Smooth muscle cell (in vitro differentiated cells): ENCODE measurements at regions not wholly inside any gene's neighbourhood (a gene's known extent, or its start where the extent isn't known, plus 50 kb on each side); places are given as distances from the start of the nearest gene placed in this dataset.

Experiments used
- DNase-seq: peaks from one replicate; lab custom pipeline; 2025; ENCODE audit not compliant: unreplicated experiment; lab: John Stamatoyannopoulos, UW
- H2AFZ ChIP-seq: fragments of 200-600 bp; sonication (generic); 2 replicates; pipeline ENCODE4 v1.6.0; 2016; ENCODE audit warnings: antibody characterized with exemption, low read depth, mild to moderate bottlenecking
- H3F3A ChIP-seq: fragments of 200-600 bp; sonication (generic); 2 replicates; pipeline ENCODE4 v1.6.0; 2017; ENCODE audit warnings: antibody characterized with exemption, low read depth
- H3K27ac ChIP-seq: fragments of 200-600 bp; sonication (generic); 2 replicates; pipeline ENCODE4 v1.5.1; 2016; ENCODE audit warnings: low read depth, mild to moderate bottlenecking
- H3K27me3 ChIP-seq: fragments of 200-600 bp; sonication (generic); 2 replicates; pipeline ENCODE4 v1.6.1; 2016; ENCODE audit warnings: low read depth, mild to moderate bottlenecking
- H3K36me3 ChIP-seq: fragments of 200-600 bp; sonication (generic); 2 replicates; pipeline ENCODE4 v1.5.1; 2016; ENCODE audit warnings: low read depth
- H3K4me1 ChIP-seq: fragments of 200-600 bp; sonication (generic); 2 replicates; pipeline ENCODE4 v1.5.1; 2016; ENCODE audit warnings: low read depth
- H3K4me2 ChIP-seq: fragments of 200-600 bp; sonication (generic); 2 replicates; pipeline ENCODE4 v1.6.0; 2016; ENCODE audit warnings: mild to moderate bottlenecking
- H3K4me3 ChIP-seq: fragments of 200-600 bp; sonication (generic); 2 replicates; pipeline ENCODE4 v1.5.1; 2016; ENCODE audit warnings: mild to moderate bottlenecking
- H3K79me2 ChIP-seq: fragments of 200-600 bp; sonication (generic); 2 replicates; pipeline ENCODE4 v1.6.0; 2016; ENCODE audit warnings: low read depth, mild to moderate bottlenecking
- H3K9ac ChIP-seq: fragments of 200-600 bp; sonication (generic); 2 replicates; pipeline ENCODE4 v1.6.0; 2016; ENCODE audit warnings: low read depth
- H3K9me3 ChIP-seq: fragments of 200-600 bp; sonication (generic); replicated peaks from 2 replicates; pipeline ENCODE4 v1.5.1; 2016; ENCODE audit warnings: low read depth
- H4K20me1 ChIP-seq: fragments of 200-600 bp; sonication (generic); 2 replicates; pipeline ENCODE4 v1.6.0; 2016; ENCODE audit warnings: low read depth
- CTCF ChIP-seq: fragments of 200-600 bp; sonication (generic); IDR thresholded peaks from 2 replicates; pipeline ENCODE4 v1.5.1; 2017; ENCODE audit warnings: borderline replicate concordance, mild to moderate bottlenecking, antibody characterized with exemption; ENCODE audit not compliant: insufficient read depth, poor library complexity, severe bottlenecking
- WGBS: methylation state at CpG from one replicate; pipeline ENCODE4 v1.1.7; 2016; ENCODE audit warnings: low lambda C conversion rate; 5-methylcytosine and 5-hydroxymethylcytosine counted together

- Histone ChIP-seq H3K4me2 (no peak overlapping the region), H3K79me2 (no peaks in the 10 kb centered on the region), H3F3A (no peaks in the 10 kb centered on the region), H3K27ac (no peak overlapping the region), H4K20me1 (no peaks in the 10 kb centered on the region), H3K9ac (no peak overlapping the region), H3K36me3 (no peaks in the 10 kb centered on the region), H3K4me3 (no peak overlapping the region), H3K9me3 (no peaks in the 10 kb centered on the region), H3K4me1 (no peaks in the 10 kb centered on the region), H3K27me3 (no peaks in the 10 kb centered on the region), H2AFZ (no peak overlapping the region)
- TF ChIP-seq CTCF, result no peak
- DNase-seq, result no peak
Measured at GRCh38 chr13:60787083-60787482, 390.1 kb downstream of the TDRD3 start.

- TF ChIP-seq CTCF, result no peak
- no peaks in the 10 kb centered on the region for H3F3A ChIP-seq
- H3K4me3 ChIP-seq, result no peak overlapping the region
- no peak for DNase-seq
- no peaks in the 10 kb centered on the region for H3K9me3 ChIP-seq
- H2AFZ ChIP-seq, result no peak overlapping the region
- no peaks in the 10 kb centered on the region for H3K36me3 ChIP-seq
- H3K79me2 ChIP-seq, result no peaks in the 10 kb centered on the region
- no peaks in the 10 kb centered on the region for H4K20me1 ChIP-seq
- H3K9ac ChIP-seq, result no peak overlapping the region
- H3K4me2 ChIP-seq, result no peak overlapping the region
- H3K27me3 ChIP-seq, result peaks cover 4% of the 10 kb centered on the region
- H3K4me1 ChIP-seq, result no peaks in the 10 kb centered on the region
- H3K27ac ChIP-seq, result no peak overlapping the region
Measured at GRCh38 chr13:60772726-60773125, 375.7 kb downstream of the TDRD3 start.

GRCh38 chr13:60765700-60766411 is 368.8 kb downstream of the TDRD3 start:
- Histone ChIP-seq H3K36me3 (no peaks in the 10 kb centered on the region), H3K79me2 (no peaks in the 10 kb centered on the region), H2AFZ (peak overlapping the region; percentile 5), H4K20me1 (no peaks in the 10 kb centered on the region), H3K9me3 (no peaks in the 10 kb centered on the region), H3F3A (peaks cover 16% of the 10 kb centered on the region), H3K4me3 (no peak overlapping the region), H3K4me1 (peaks cover 5% of the 10 kb centered on the region), H3K27me3 (no peaks in the 10 kb centered on the region), H3K27ac (peak overlapping the region; percentile 55), H3K4me2 (peak overlapping the region; percentile 47), H3K9ac (no peak overlapping the region)
- no peak for TF ChIP-seq CTCF
- WGBS, result 11% methylated on average over 5 of the region's 5 CpGs
- DNase-seq, result no peak

GRCh38 chr13:60759499-60759898 is 362.5 kb downstream of the TDRD3 start:
- H3K4me2 ChIP-seq, result peak overlapping the region; percentile 66
- no peaks in the 10 kb centered on the region for H3K9me3 ChIP-seq
- no peaks in the 10 kb centered on the region for H3K36me3 ChIP-seq
- no peak overlapping the region for H3K4me3 ChIP-seq
- no peaks in the 10 kb centered on the region for H3F3A ChIP-seq
- peaks cover 38% of the 10 kb centered on the region for H3K4me1 ChIP-seq
- H2AFZ ChIP-seq, result no peak overlapping the region
- no peaks in the 10 kb centered on the region for H4K20me1 ChIP-seq
- no peaks in the 10 kb centered on the region for H3K27me3 ChIP-seq
- DNase-seq, result no peak
- no peak overlapping the region for H3K27ac ChIP-seq
- WGBS, result 25% methylated on average over 9 of the region's 9 CpGs
- H3K9ac ChIP-seq, result no peak overlapping the region
- no peak for TF ChIP-seq CTCF
- no peaks in the 10 kb centered on the region for H3K79me2 ChIP-seq
